ENCODE measurements at regions not wholly inside any gene's neighbourhood (a gene's known extent, or its start where the extent isn't known, plus 50 kb on each side); places are given as distances from the start of the nearest gene placed in this dataset.
"Not testable (repeated sequence)": the region's sequence is repeated elsewhere in the genome, so short reads cannot be mapped to it uniquely, and the experiment has no call there.

DNA sequence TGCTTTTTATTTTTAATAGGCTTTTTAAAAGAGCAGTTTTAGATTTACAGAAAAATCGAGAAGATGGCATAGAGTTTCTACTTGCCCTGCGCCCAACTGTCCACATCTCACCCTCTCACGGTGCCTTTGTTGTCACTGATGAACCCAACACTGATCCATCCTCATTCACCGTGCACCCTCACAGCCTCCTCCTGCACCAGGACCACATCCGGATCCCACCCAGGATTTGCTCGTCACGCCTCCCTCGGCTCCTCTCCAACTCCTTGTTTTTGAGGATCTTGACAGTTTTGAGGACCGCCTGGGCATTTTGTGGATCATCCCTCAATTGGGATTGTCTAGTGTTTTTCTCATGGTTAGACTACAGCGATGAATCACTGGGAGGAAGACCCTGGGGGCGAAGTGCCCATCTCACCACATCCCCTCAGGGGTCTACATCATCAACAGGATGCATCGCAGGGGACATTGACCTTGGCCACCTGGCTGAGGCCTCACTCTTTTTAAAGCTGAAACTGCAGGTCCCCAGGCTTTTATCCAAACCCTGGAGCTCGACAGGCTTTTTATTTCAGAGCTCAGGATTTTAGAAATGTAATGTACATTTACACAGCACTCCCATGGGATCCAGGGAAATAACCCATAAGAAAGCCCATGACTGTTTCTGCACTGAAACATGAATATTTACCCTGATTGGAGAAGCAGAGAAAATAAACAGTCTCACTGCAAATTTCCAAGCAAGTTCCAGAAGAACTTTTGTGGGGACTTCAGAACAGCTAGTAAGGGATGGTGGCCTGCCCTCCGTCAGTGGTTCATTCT, 71.8 kb upstream of the ZNF469 start:
- peaks cover 0 to 4% (median 0%) of the 10 kb centered on the region in 4 experiments for H3K27me3 ChIP-seq (replicated peaks in 1 of 4; ENCODE audit: control extremely low read depth in 1 of 4, control insufficient read depth in 3 of 4, insufficient read depth in 4 of 4, low read length in 3 of 4)

DNA sequence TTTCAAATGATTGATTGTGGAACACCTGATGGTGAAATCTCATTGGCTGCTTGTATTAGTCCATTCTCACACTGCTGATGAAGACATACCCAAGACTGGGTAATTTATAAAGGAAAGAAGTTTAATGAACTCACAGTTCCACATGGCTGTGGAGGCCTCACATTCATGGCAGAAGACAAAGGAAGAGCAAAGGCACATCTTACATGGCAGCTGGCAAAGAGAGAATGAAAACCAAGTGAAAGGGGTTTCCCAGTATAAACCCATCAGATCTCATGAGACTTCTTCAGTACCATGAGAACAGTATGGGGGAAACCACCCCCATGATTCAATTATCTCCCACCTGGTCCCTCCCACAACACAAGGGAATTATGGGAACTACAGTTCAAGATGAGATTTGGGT, 70.9 kb upstream of the ZNF469 start:
- H2AFZ ChIP-seq (ENCODE audit: insufficient read depth, low read depth, low read length, poor library complexity, severe bottlenecking); H4K20me1 ChIP-seq (ENCODE audit: control insufficient read depth, insufficient read depth, low read length, poor library complexity, severe bottlenecking); H3K27ac Mint-ChIP-seq; H3K27me3 ChIP-seq (replicated peaks in 1 of 4; ENCODE audit: control extremely low read depth in 1 of 4, control insufficient read depth in 3 of 4, insufficient read depth in 4 of 4, low read length in 3 of 4); H3K79me2 ChIP-seq (ENCODE audit: control insufficient read depth, insufficient read depth, low read length); ATAC-seq (ENCODE audit: low read depth); H3K4me2 ChIP-seq (replicated peaks; ENCODE audit: low read depth, low read length, poor library complexity, severe bottlenecking); H3K9me3 ChIP-seq (ENCODE audit: control extremely low read depth in 1 of 3, control insufficient read depth in 2 of 3, insufficient read depth in 1 of 3, low read length in 2 of 3); H3K4me3 Mint-ChIP-seq; H3K9ac ChIP-seq (ENCODE audit: low read length); H3K9me3 Mint-ChIP-seq (ENCODE audit: insufficient read depth); H3K4me3 ChIP-seq (ENCODE audit: control extremely low read depth in 1 of 5, extremely low read depth in 1 of 5, insufficient read depth in 1 of 5, low read depth in 2 of 5, low read length in 4 of 5); H3K36me3 ChIP-seq (replicated peaks in 1 of 2; ENCODE audit: control extremely low read depth in 1 of 2, control insufficient read depth in 1 of 2, extremely low read depth in 1 of 2, insufficient read depth in 2 of 2, low read length in 1 of 2); H3K27ac ChIP-seq (ENCODE audit: low read length in 2 of 2); DNase-seq; intact Hi-C loops (cut with micrococcal nuclease); POLR2A ChIA-PET; H3K4me1 Mint-ChIP-seq; H3K4me1 ChIP-seq (ENCODE audit: control insufficient read depth in 2 of 2, insufficient read depth in 2 of 2, low read length in 2 of 2); CTCF ChIA-PET: not testable (repeated sequence)
- peaks cover 14% of the 10 kb centered on the region for H3K27me3 Mint-ChIP-seq

More for the DNA sequence above, 71.8 kb upstream of the ZNF469 start:
- H3K27me3 Mint-ChIP-seq = peaks cover 14% of the 10 kb centered on the region
- WGBS (ENCODE audit: insufficient coverage) = 97% methylated on average over 10 of the region's 14 CpGs
- H3K4me1 ChIP-seq (ENCODE audit: control insufficient read depth in 2 of 2, insufficient read depth in 2 of 2, low read length in 2 of 2) = no peaks in the 10 kb centered on the region
- DNase-seq = no peak
- no peak overlapping the region for H2AFZ ChIP-seq (ENCODE audit: insufficient read depth, low read depth, low read length, poor library complexity, severe bottlenecking)
- ChIA-PET CTCF (no interaction called here), POLR2A (no interaction called here)
- no peak overlapping the region for H3K4me3 Mint-ChIP-seq
- no peak overlapping the region for H3K27ac Mint-ChIP-seq
- H3K4me2 ChIP-seq (replicated peaks; ENCODE audit: low read depth, low read length, poor library complexity, severe bottlenecking) = no peak overlapping the region
- H3K79me2 ChIP-seq (ENCODE audit: control insufficient read depth, insufficient read depth, low read length) = no peaks in the 10 kb centered on the region
- H3K9me3 ChIP-seq (ENCODE audit: control extremely low read depth in 1 of 3, control insufficient read depth in 2 of 3, insufficient read depth in 1 of 3, low read length in 2 of 3) = peaks cover 0 to 11% (median 0%) of the 10 kb centered on the region in 3 donors
- ATAC-seq (ENCODE audit: low read depth) = no peak
- H3K27ac ChIP-seq (ENCODE audit: low read length in 2 of 2) = no peak overlapping the region
- no peaks in the 10 kb centered on the region for H3K4me1 Mint-ChIP-seq
- TF ChIP-seq, protein P1, sequence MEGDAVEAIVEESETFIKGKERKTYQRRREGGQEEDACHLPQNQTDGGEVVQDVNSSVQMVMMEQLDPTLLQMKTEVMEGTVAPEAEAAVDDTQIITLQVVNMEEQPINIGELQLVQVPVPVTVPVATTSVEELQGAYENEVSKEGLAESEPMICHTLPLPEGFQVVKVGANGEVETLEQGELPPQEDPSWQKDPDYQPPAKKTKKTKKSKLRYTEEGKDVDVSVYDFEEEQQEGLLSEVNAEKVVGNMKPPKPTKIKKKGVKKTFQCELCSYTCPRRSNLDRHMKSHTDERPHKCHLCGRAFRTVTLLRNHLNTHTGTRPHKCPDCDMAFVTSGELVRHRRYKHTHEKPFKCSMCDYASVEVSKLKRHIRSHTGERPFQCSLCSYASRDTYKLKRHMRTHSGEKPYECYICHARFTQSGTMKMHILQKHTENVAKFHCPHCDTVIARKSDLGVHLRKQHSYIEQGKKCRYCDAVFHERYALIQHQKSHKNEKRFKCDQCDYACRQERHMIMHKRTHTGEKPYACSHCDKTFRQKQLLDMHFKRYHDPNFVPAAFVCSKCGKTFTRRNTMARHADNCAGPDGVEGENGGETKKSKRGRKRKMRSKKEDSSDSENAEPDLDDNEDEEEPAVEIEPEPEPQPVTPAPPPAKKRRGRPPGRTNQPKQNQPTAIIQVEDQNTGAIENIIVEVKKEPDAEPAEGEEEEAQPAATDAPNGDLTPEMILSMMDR (IDR thresholded peaks at IDR 0.05) = no peak
- TF ChIP-seq EZH2 (IDR thresholded peaks at IDR 0.05; ENCODE audit: borderline replicate concordance, insufficient read depth, low read depth, low read length, poor library complexity, severe bottlenecking) = no peak
- no peaks in the 10 kb centered on the region for H4K20me1 ChIP-seq (ENCODE audit: control insufficient read depth, insufficient read depth, low read length, poor library complexity, severe bottlenecking)
- H3K36me3 ChIP-seq (replicated peaks in 1 of 2; ENCODE audit: control extremely low read depth in 1 of 2, control insufficient read depth in 1 of 2, extremely low read depth in 1 of 2, insufficient read depth in 2 of 2, low read length in 1 of 2) = no peaks in the 10 kb centered on the region
- H3K4me3 ChIP-seq (ENCODE audit: control extremely low read depth in 1 of 5, extremely low read depth in 1 of 5, insufficient read depth in 1 of 5, low read depth in 2 of 5, low read length in 4 of 5) = no peak overlapping the region
- H3K9me3 Mint-ChIP-seq (ENCODE audit: insufficient read depth) = peaks cover 9% of the 10 kb centered on the region
- intact Hi-C loops (cut with micrococcal nuclease) = no loop called here
- no peak overlapping the region for H3K9ac ChIP-seq (ENCODE audit: low read length)
